Endothelial cell of hepatic sinusoid (primary cell): ENCODE measurements at regions not wholly inside any gene's neighbourhood (a gene's known extent, or its start where the extent isn't known, plus 50 kb on each side); places are given as distances from the start of the nearest gene placed in this dataset.

Source experiments
- in situ Hi-C: cut with HindIII; loops from 2 replicates; pipeline ENCODE4 v1.10.0; 2017; ENCODE audit warnings: low sequenced_read_pairs

- in situ Hi-C loops, result loop anchor here (10.0 kb wide), 1 partner anchor 535 kb away; no protein-coding TSS in a partner anchor
Observed at GRCh38 chr18:71030085-71030484, 741.2 kb downstream of the SOCS6 start.

DNA sequence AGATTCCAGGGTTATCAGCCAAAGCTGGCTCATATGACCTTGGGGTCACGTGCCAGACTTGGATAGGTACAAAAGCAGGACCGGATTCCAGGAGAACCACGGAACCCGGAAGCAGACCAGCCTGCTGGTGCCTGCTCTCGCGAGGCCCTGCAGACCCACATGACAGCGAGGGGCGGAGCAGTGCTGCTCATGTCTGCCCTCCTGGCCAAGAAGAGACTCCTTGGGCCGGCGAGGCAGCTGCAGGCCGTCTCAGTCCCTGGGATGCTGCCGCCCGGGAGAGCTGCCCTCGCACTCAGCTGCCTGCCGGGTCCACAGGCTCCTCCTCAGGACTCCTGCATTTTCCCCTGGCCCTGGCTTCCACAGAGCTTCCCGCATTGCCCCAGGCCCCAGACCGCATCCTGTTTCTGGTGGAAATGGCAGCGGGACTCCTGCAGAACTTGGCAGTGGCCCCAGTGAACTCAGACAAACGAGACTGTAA lies 739.5 kb downstream of the SOCS6 start:
- in situ Hi-C loops, result no loop called here

- in situ Hi-C loops, result no loop called here
Observed at GRCh38 chr18:71027531-71027930, 738.7 kb downstream of the SOCS6 start.

- in situ Hi-C loops, result no loop called here
Observed at GRCh38 chr18:71025505-71026225, 736.8 kb downstream of the SOCS6 start.

GRCh38 chr18:71022389-71022788 lies 733.5 kb downstream of the SOCS6 start:
- in situ Hi-C loops, result no loop called here

DNA sequence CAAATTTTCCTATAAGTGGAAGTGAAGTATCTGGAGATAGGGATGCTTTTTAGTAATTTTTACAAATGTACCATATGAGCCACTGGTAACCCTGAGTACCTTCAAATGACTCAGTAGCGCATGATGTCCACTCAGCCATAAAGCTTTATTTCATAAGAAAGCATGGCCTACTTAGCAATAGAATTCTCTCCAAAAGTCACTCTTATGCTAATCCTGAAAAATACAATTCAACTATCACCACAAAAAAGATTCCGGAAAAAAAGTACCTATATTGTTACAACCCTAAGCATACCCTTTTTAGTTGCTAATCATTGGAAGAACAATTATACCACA lies 732.2 kb downstream of the SOCS6 start:
- in situ Hi-C loops, result no loop called here

- in situ Hi-C loops, result no loop called here
Observed at GRCh38 chr18:71020342-71021029, 731.6 kb downstream of the SOCS6 start.

DNA sequence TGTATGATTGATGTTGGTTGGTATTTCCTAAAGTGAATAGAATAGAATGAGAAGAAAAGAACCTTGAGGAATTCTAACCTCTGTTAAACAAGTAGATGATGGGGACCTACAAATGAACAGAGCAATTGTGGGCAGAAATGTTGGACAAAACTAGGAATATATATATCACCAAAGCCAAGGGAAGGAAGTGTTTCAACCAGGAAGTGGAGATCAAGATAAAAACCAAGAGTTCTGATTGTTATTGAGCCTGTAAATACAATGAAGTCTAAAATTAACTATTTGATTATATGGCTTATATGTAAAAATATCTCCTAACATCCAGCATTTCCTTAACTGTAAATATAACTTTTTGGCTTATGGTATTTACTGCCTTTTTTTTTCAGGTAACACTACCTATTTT lies 730.0 kb downstream of the SOCS6 start:
- in situ Hi-C loops, result no loop called here

DNA sequence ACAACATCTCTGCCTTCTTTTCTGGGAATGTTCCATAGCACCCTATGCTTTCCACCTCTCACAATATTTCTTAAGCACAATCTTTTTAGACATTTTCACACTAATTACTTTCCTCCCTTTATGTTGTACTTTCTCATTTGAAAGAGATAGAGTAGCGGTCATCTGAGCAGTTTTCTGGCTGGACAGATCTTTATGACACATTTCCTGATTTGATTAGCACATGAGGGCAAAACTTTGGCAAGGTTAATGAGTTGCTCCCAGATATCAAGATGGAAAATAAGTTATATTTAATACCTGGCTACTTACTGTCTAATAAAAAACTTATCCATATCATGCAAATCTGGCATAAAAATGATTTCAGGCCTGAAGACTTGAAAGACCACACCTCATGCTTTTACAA lies 723.9 kb downstream of the SOCS6 start:
- in situ Hi-C loops, result no loop called here

- in situ Hi-C loops, result no loop called here
Observed at GRCh38 chr18:71011389-71011788, 722.5 kb downstream of the SOCS6 start.

GRCh38 chr18:71008257-71008656 lies 719.4 kb downstream of the SOCS6 start:
- in situ Hi-C loops, result no loop called here

DNA sequence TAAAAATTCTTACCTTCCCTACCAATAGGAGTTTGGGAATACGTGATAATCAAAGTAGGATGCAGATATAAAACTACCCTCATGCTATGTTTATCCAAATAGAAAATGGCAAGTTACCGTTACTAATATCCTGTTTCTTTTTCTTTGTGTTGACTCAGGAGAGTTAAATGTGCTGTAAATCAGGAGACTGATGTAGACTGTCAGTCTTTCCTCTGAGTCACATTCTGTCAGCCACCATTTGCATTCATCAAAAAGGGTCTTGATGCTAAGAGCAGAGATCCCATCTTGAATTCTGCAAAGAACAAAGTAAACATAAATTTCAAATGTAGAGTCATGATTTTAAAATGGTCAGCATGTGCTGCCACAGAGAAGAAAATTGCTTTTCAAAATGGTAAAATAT lies 712.8 kb downstream of the SOCS6 start:
- in situ Hi-C loops, result no loop called here

GRCh38 chr18:70998490-70998889 lies 709.6 kb downstream of the SOCS6 start:
- in situ Hi-C loops, result loop anchor here (5.0 kb wide), 1 partner anchor 46 kb away; no protein-coding TSS in a partner anchor

DNA sequence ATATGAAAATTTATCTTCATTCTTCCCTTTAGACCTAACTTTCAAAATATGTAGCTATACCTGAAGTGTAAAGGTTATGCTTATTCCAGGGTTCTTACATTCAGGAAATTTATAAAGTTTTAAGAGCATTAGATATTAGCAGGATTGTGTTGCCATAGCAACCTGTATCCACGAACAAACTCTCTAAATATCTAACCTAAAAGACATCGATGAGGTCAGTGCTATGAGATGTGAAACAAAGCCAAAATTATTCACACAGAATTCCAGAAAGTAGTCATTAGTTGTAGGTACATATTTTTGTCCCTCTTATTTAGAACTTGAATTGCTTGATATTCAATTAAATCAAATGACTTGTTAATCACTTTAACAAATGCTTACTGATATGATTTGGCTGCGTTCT lies 705.3 kb downstream of the SOCS6 start:
- in situ Hi-C loops, result no loop called here

DNA sequence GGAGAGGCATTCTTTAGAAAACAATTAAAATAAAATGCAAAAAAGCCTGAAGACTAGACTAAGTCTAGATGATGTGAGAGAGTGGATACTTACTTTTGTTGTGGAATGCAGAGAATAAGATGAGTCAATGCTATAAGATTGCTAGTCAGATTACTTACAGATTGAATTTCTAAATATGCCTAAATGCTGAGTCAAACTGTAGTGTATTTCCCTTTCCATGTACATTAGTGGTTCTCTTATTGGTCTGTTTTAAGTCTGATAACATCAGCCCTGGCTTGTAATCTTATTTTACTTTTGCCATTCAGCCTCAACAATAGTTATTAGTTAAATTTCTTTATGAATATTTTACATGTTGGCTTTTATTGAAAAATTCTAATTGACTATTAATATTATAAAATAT lies 702.7 kb downstream of the SOCS6 start:
- in situ Hi-C loops, result no loop called here

DNA sequence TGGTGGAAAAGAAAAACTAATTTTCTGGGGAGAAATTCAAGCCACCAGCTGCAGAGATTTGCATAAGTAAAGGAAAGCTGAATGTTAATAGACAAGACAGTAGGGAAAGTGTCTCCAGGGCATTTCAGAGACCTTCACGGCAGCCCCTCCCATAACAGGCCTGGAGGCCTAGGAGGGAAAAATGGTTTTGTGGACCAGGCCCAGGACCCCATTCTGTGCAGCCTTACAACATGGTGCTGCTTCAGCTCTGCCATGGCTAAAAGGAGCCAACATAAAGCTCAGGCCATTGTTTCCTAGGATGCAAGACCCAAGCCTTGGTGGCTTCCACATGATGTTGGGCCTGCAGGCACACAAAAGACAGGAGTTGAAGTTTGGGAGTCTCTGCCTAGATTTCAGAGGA lies 697.1 kb downstream of the SOCS6 start:
- in situ Hi-C loops, result no loop called here

DNA sequence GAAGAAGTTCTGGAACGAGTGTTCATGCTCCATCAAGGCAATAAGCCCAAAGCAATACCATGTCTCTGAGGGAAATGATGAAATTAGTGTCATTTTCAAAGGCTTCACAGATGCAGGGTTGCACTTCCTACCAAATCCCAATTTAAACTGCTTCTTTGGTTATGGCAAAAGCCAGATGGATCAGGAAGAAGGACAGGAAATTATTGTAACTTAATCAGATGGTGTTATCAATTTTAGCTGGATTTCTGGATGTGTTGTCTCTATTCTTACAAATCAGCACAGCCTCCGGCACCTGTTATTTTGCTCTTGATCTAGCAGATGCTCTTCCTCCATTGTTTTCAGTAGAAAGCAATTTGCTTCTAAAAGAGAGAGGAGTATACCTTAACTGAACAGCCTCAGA lies 693.4 kb downstream of the SOCS6 start:
- in situ Hi-C loops, result no loop called here

- in situ Hi-C loops, result no loop called here
Observed at GRCh38 chr18:70981400-70982140, 692.7 kb downstream of the SOCS6 start.

DNA sequence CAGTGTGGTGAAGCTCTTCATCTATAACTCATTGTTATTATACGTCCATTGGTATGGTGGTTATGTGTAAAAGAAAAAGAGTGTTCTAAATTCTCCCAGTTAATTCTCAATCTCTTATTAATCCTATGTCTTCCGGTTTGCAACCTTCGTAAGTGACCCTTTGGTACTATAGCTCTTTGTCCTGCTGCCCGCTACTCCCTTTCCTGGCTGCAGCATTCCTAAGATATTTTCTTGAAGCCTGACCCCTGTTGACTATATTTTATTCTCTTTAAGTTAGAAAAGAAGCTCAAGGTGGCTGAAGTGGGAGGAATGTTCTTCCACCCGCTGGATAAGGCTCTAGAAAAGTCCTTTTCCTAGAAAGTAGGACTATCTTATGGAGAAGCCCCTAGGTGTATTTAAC lies 684.8 kb downstream of the SOCS6 start:
- in situ Hi-C loops, result no loop called here

DNA sequence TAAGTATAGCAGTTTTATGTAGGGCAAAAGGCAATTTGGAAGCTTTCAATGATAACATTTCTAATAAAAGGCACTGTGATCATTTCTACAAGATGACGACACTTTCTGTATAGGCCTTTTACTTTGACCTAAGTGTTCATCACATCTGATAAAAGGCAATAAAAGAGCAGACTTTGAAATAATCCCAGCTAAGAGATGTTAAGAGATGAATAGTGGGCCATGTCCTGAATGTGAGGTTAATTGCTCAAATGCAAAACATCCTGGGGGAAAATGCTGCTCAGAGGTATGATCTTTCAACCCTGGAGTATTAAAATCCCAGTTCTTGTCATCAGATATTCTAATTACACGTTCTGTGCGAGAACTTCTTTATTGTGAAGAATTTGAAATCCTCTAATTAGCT lies 677.6 kb downstream of the SOCS6 start:
- in situ Hi-C loops, result no loop called here

GRCh38 chr18:70961939-70962338 lies 673.1 kb downstream of the SOCS6 start:
- in situ Hi-C loops, result no loop called here

- in situ Hi-C loops, result no loop called here
Observed at GRCh38 chr18:70956554-70956953, 667.7 kb downstream of the SOCS6 start.
